ENCODE measurements at regions not wholly inside any gene's neighbourhood (a gene's known extent, or its start where the extent isn't known, plus 50 kb on each side); places are given as distances from the start of the nearest gene placed in this dataset.

- TF ChIP-seq NANOG (IDR thresholded peaks at IDR 0.05; ENCODE audit: insufficient read depth, low read depth, low read length, poor library complexity, severe bottlenecking) (no peak), TCF12 (IDR thresholded peaks at IDR 0.05; ENCODE audit: low read depth, low read length) (no peak), JUN (IDR thresholded peaks at IDR 0.05; ENCODE audit: low read depth, low read length) (no peak), FOSL1 (IDR thresholded peaks at IDR 0.05; ENCODE audit: insufficient read depth, low read depth, low read length) (no peak)
Observed at GRCh38 chr5:156020647-156021046, 306.3 kb upstream of the SGCD start.

More at GRCh38 chr5:156020647-156021046, 306.3 kb upstream of the SGCD start:
- Histone ChIP-seq H2BK15ac (ENCODE audit: low read length) (no peak overlapping the region), H3K27ac (ENCODE audit: low read depth, low read length) (no peak overlapping the region), H4K91ac (replicated peaks; ENCODE audit: insufficient read length, low read length) (no peak overlapping the region), H2BK20ac (ENCODE audit: low read length) (no peak overlapping the region), H3K36me3 (ENCODE audit: control insufficient read depth in 2 of 4, insufficient read depth in 4 of 4, low read length in 3 of 4) (no peaks in the 10 kb centered on the region), H3K79me2 (ENCODE audit: control insufficient read depth in 1 of 2, insufficient read depth in 2 of 2, low read length in 2 of 2) (no peaks in the 10 kb centered on the region), H2BK12ac (ENCODE audit: low read depth, low read length) (no peak overlapping the region), H2BK5ac (ENCODE audit: low read depth, low read length) (no peak overlapping the region), H3K4me2 (ENCODE audit: insufficient read depth in 1 of 2, low read depth in 2 of 2, low read length in 2 of 2) (no peak overlapping the region), H2BK120ac (replicated peaks; ENCODE audit: low read depth, low read length) (no peak overlapping the region), H3K4me1 (replicated peaks in 1 of 4; ENCODE audit: control insufficient read depth in 3 of 4, insufficient read depth in 4 of 4, low read length in 3 of 4) (peaks cover 0 to 2% (median 0%) of the 10 kb centered on the region in 4 experiments; a peak in 1 of 7 replicates), H4K20me1 (replicated peaks in 1 of 2; ENCODE audit: control insufficient read depth in 1 of 2, insufficient read depth in 2 of 2, low read length in 2 of 2) (no peaks in the 10 kb centered on the region), H3K23ac (ENCODE audit: insufficient read length) (no peak overlapping the region), H3K79me1 (ENCODE audit: low read depth, low read length) (no peaks in the 10 kb centered on the region), H4K5ac (ENCODE audit: insufficient read length, low read depth, low read length) (no peak overlapping the region), H3K23me2 (ENCODE audit: low read depth, low read length) (no peaks in the 10 kb centered on the region), H3K27me3 (replicated peaks in 1 of 4; ENCODE audit: control insufficient read depth in 3 of 4, extremely low read depth in 1 of 4, insufficient read depth in 3 of 4, low read length in 3 of 4) (no peaks in the 10 kb centered on the region), H3K56ac (replicated peaks; ENCODE audit: insufficient read length, low read depth, low read length) (no peak overlapping the region), H3K18ac (ENCODE audit: extremely low read depth, low read length) (no peak overlapping the region), H3K14ac (ENCODE audit: insufficient read length) (no peak overlapping the region), H2AK5ac (ENCODE audit: low read depth, low read length) (no peak overlapping the region), H3K4ac (replicated peaks; ENCODE audit: insufficient read length, low read depth, low read length) (no peak overlapping the region), H3K4me3 (ENCODE audit: extremely low read depth in 1 of 4, insufficient read depth in 2 of 4, low read depth in 3 of 4, low read length in 4 of 4) (no peak overlapping the region), H4K8ac (ENCODE audit: extremely low read depth, insufficient read depth, low read length) (no peak overlapping the region), H3K9me3 (ENCODE audit: insufficient read depth in 2 of 2, low read depth in 1 of 2, low read length in 1 of 2) (no peaks in the 10 kb centered on the region), H3K9ac (replicated peaks in 1 of 4; ENCODE audit: extremely low read depth in 1 of 4, low read depth in 3 of 4, low read length in 3 of 4) (no peak overlapping the region), H2AFZ (ENCODE audit: low read length) (no peak overlapping the region)
- no peak for FAIRE-seq
- ChIA-PET CTCF (ENCODE audit: partially characterized antibody) (interaction anchor here (1.5 kb wide), 1 partner anchor 27 kb away, joined by 3 read pairs; no protein-coding TSS in a partner anchor), POLR2A (ENCODE audit: partially characterized antibody) (no interaction called here)
- 90% methylated on average over 3 of the region's 3 CpGs; no CpG with 5 or more reads in 1 of the 2 experiments for WGBS, 2 experiments (ENCODE audit: extremely low coverage in 1 of 2, insufficient coverage in 1 of 2, insufficient read length in 1 of 2, insufficient replicate concordance in 2 of 2, low coverage in 1 of 2, low lambda C conversion rate in 2 of 2, missing lambda C conversion rate in 1 of 2)
- no peak for DNase-seq (ENCODE audit: low read depth in 1 of 2, low spot score in 2 of 2)

Data from H1 (cell line).